ENCODE measurements at regions not wholly inside any gene's neighbourhood (a gene's known extent, or its start where the extent isn't known, plus 50 kb on each side); places are given as distances from the start of the nearest gene placed in this dataset.
"Not testable (repeated sequence)": the region's sequence is repeated elsewhere in the genome, so short reads cannot be mapped to it uniquely, and the experiment has no call there.

- TF ChIP-seq, protein P1, sequence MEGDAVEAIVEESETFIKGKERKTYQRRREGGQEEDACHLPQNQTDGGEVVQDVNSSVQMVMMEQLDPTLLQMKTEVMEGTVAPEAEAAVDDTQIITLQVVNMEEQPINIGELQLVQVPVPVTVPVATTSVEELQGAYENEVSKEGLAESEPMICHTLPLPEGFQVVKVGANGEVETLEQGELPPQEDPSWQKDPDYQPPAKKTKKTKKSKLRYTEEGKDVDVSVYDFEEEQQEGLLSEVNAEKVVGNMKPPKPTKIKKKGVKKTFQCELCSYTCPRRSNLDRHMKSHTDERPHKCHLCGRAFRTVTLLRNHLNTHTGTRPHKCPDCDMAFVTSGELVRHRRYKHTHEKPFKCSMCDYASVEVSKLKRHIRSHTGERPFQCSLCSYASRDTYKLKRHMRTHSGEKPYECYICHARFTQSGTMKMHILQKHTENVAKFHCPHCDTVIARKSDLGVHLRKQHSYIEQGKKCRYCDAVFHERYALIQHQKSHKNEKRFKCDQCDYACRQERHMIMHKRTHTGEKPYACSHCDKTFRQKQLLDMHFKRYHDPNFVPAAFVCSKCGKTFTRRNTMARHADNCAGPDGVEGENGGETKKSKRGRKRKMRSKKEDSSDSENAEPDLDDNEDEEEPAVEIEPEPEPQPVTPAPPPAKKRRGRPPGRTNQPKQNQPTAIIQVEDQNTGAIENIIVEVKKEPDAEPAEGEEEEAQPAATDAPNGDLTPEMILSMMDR (IDR thresholded peaks at IDR 0.05) = not testable (repeated sequence)
- TF ChIP-seq EZH2 (IDR thresholded peaks at IDR 0.05; ENCODE audit: borderline replicate concordance, insufficient read depth, low read depth, low read length, poor library complexity, severe bottlenecking) = not testable (repeated sequence)
Measured at GRCh38 chr4:123695531-123695930, 298.9 kb downstream of the SPRY1 start.

All from B cell (primary cell).